HG03095 (cell line): ENCODE measurements at regions not wholly inside any gene's neighbourhood (a gene's known extent, or its start where the extent isn't known, plus 50 kb on each side); places are given as distances from the start of the nearest gene placed in this dataset.
"Not testable (repeated sequence)": the region's sequence is repeated elsewhere in the genome, so short reads cannot be mapped to it uniquely, and the experiment has no call there.

Experiments
- ATAC-seq: cut with Tn5 transposase; IDR thresholded peaks from one replicate; pipeline ENCODE4 v1.9.1; 2021; ENCODE audit warnings: moderate library complexity; ENCODE audit not compliant: unreplicated experiment

DNA sequence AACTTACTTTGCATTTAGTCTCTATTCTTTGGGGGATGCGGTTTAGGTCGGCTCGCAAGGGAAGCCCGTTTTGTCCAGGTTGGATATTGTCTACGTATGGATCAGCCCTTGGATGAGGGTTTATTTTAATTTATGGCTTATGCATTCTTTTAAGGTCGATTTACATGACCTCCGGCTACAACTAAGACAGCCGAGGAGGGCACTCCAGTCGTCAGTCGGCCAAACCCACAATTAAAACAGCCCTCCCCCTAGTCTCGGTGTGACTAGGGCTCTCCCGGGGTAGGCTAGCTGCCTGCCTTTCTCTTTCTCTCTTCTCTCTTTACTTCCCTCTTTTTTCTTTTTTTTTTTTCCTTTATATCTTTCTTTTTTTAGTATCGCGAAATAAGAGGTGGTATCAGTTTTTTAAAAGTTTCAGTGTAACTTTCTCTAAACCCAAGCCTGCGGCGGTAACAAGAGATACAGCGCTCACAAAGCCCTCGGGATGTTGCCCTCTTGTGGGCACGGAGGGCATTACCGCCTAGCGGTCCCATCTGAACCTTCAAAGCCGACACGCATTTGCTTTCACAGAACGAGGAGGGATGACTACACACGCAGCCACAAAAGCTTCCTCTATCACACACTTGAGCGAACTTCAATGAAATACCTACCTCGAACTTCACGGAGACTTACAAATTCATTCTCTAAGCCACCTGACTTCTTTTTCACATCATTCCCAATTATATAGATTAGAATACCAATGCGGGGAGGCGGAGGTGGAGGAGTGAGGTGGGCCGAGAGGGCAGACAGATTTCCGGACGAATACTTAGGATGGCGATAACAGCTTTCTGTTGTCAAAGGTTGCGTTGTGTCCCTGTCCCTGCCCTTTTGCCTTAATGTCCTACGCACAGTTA lies 132.3 kb upstream of the C11orf58 start:
- peak; percentile 85 for ATAC-seq

DNA sequence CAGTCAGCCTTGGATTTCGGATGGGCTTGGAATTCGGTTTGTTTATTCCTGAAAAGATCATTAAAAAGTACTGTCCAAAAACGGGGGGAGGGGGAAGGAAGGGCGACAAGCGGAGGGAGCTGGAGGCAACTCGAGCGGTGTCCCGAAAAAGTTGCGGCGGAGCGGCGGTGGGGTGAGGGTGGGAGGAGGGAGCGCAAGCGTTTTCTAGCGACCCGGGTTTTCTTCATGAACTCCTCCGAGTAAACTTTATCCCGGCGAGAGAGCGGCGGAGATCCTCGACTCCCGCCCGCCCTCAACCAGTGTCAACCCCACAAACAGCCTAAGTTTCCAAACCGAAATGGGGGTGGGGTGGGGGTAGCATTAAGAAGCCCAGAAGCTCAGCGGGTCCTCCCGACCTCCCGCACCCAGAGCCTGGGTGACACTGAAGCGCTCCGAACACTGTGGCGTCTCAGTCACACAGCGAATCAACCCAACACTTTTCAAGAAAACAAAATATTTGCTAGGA lies 133.0 kb upstream of the C11orf58 start:
- ATAC-seq: no peak

DNA sequence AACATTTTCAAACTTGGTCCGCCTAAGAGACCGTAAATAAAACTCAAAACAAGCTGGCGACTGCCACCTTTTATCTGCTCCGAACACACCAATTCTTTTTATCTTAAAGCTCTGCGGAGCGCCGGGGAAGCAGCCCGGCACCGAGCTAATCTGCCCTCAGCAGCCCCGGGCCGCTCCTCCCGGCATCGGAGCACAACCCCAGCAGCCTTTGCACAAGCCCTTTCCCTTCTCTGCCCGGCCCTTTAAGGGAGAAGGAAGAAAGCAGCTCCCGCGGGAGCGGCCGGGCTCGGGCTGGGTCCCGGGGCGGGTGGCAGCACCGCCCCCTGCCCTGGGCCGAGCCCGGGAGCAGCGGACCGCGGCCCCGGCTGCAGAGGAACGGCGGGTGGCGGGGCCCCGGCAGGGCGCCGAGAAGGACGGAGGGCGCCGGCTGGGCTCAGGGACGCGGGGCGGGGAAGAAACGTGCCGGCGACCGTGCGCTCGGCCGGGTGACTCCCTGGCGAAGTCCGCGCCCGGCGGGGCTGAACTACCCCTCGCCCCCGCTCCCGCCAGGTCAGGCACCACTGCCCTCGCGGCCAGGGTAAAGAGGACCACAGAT lies 133.6 kb upstream of the C11orf58 start:
- no peak for ATAC-seq

DNA sequence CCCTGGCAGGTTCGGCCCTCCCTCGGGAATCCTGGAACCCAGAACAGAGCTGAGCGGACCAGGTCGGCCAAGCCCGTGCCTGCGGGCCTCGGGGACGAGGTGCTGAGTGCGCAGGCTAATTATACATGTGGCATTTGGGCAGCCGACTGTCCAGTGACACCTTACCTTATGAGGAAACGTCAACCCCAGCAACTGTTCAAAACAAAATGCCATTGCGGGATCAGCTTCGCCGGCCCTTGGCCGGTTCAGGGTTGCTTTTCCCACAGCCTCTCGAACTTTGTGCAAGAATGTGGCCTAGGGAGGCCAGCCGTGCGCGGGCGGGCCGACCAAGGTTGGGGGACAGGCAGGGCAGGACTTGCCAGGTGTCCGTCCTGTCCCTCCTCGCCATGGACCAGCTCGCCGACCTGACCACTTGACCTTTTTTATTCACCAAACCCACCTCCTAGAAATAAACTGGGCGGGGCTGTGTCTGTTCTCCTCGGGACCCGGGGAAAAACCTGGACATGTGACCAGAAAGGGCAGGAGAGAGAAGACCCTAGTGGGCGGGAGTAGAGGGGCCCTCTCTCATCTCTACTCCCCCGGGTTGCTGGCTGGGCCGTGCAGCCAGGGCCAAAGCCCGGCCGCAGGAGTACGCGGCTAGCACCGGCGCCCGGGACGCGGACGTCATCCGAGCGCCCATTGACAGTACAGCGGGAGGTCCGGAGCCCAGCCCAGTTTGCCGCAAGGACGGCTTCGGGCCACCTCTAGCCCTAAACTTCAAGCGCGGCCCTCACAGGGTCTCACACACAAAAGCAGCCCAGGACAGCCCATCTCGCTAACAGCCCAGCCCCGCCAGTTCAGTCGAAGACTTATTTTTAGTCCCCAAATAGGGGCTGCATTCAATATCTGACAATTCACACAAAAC lies 134.3 kb upstream of the C11orf58 start:
- no peak for ATAC-seq

DNA sequence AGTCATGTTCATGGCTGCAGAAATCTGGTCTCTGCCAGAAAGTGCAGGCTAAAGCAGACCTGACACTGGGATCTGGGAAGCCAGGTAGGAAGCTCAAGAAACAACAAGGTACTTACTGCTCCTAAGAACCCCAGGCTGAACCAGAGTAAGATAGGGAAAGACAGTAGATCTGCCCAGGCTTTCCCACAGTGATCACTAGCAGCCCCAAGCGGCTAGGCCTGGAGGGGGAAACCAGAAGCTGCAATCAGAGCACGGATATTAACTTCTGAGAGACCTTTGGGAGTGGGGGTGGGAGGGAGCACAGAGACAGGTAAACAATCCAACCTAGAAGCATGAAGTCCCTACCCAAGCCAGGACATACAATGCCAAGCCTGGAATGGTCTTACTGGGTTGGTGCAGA lies 135.2 kb upstream of the C11orf58 start:
- no peak for ATAC-seq

DNA sequence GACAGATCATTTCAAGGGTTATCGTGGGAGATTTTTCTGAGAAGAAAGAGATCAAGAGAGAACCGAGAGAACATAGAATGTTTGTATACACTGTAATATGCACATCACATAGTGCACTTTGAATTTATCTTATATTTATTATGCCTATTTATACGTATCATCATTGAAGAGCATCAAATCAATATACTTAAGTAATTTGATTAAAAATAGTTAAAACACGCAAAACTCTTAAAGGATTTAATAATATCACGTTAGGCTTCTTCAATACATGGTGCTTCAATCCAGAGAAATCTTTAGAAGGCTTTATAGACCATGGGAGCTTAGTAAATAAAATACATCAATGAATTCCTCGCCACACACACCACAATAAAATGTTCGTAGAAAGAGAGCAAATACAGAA lies 139.5 kb upstream of the C11orf58 start:
- ATAC-seq: no peak

DNA sequence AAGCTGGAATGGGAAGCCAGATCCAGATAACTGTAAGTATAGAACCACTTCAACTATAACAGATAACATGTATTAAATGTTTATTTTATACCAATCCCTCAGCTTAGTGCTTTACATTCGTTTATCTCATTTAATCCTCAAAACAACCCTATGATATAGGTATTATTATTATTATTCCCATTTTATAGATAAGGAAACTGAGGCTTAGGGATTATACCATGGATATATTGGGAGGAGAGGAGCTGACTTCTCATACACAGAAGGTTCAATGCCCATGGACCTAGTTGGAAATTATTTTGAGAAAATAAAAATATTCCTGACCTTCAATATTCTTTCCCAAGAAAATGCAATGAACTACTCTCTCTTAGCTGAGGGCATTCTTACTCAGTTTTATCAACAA lies 140.4 kb upstream of the C11orf58 start:
- ATAC-seq: no peak

DNA sequence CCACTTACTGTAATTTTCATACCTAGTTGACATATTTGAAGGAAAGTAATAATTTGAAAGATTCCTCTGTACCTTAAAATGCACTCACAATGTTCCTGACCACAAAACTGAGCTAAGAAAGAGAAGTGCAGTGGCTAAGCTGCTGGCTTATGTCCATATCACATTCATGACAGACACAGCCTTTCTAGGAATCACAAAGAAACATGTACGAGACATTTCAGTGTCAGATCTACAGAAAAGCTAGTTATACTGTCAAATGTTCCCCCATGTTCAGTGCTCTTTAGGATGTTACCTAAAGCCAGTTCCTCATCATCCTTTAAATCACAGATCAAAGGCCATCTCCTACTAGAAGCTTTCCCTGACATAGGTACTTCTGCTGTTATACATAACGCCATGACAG lies 142.2 kb upstream of the C11orf58 start:
- no peak for ATAC-seq

DNA sequence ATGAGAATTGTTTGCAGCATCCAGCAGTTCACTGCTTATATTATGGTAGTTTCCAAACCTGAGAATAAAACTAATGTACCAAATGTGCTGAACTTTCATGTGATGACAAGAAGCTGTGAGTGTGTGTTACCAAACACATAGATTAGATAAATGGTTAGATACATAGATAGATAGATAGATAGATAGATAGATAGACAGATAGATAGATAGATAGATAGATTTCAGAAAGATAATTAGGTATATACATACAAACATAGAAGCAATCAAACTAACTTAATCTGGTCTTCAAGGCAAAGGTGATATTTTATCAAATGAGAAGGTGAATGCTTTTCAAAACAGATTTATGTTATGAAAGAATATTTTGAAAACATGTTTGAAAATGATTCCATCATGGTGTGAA lies 147.3 kb upstream of the C11orf58 start:
- ATAC-seq: no peak

DNA sequence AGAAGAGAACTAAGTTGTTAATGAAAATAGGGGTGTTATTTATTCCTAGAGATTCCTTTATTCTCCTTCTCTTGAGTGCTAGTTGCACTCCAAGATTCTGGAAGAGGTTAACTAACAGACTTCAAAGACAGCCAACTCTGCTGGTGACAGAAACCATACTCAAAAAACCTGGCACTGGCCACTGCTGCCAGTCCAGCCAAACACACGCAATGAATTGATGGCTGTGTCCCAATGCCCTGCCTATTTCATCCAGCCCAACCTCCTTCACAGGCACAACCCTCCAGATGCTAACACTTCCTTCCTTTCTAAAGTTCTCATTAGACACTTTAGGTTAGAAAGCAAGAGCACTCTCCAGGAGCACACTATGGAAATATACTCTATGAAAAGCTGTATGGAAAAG lies 150.8 kb upstream of the C11orf58 start:
- ATAC-seq: no peak

DNA sequence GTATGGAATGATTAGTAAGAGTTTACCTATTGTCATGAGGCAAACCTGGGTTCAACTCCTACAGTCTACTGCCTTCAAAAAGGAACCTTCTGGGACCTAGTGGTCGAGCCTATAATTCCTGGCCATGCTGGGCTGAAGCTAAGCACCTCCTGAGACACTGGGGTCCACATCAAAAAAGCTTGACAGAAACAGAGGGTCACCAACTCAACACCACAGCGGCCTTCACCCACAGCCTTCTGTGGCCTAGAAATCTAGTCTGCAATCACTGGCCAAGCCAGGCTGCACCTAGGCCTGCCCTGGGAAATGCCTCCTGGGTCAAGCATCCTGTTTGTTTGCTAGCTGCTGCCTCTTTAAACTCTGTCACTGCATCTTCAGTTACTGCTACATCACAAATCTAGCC lies 153.9 kb upstream of the C11orf58 start:
- no peak for ATAC-seq

DNA sequence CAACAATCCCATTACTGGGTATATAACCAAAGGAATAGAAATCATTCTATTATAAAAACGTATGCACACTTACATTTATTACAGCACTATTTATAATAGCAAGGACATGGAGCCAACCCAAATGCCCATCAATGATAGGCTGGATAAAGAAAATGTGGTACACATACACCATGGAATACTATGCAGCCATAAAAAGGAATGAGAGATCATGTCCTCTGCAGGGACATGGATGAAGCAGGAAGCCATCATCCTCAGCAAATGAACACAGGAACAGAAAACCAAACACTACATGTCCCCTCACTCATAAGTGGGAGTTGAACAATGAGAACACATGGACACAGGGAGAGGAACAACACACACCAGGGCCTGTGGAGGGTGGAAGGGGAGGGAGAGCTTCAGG lies 157.4 kb upstream of the C11orf58 start:
- not testable (repeated sequence) for ATAC-seq

DNA sequence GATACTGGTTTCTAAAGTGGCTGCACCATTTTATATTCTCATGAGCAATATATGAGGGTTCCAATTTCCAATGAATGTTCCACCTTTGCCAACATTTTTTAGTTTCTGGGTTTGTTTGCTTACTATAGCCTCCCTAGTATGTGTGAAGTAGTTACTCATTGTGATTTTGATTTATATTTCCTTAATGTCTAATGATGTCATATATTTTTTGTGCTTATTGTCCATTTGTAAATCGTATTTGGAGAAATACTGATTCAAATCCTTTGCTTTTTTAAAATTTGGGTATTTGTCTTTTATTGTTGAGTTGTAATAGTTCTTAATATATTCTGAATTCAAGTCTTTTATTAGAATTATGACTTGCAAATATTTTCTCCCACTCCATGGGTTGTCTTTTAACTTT lies 161.0 kb upstream of the C11orf58 start:
- no peak for ATAC-seq

DNA sequence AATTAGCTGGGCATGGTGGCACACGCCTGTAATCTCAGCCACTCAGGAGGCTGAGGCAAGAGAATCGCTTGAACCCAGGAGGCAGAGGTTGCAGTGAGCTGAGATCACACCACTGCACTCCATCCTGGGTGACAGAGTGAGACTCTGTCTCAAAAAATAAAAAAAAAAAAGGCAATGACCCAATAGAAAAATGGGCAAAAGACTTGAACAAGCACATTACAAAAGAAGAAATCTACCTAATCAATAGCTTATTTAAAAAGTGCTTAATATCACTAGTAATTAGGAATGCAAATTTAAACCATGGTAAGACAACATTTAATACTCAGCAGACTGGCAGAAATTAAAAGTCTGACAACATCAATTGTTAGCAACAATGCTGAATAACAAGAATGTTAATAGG lies 163.6 kb upstream of the C11orf58 start:
- not testable (repeated sequence) for ATAC-seq

DNA sequence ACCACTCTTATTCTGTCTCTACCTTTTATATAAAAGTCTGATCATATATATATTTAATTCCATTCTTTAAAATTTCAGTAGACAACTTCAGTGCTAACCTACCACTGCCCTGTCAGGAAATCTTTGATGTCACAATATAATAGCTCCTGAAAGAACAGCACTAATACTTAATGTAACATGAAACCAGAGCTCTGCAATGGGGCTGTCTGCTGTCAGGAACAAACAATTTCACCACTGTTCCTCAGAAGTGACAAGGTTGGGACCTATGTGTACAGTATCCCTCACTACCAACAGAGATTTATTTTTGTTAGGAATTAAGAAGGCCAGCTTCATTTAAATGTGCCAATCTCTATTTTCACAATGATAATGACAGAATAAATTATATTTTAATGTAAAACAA lies 165.5 kb upstream of the C11orf58 start:
- no peak for ATAC-seq

DNA sequence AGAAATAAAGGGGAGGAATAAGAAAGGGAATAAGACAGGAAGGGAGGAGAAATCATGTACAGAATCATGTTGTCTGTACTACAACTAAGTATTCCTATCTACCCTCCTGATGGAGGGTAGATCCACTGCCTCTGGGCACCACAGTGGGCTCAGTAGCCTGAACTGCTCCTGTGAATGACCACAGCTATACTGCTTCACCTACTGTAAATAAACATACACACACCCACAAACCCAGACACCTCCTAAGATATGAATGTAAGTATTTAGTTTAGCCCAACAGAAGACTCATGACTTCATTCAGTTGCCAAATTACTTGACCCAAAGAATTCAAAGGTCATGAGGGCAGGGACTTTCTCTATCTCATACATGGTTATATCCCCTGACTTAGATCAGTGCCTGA lies 177.3 kb upstream of the C11orf58 start:
- no peak for ATAC-seq

DNA sequence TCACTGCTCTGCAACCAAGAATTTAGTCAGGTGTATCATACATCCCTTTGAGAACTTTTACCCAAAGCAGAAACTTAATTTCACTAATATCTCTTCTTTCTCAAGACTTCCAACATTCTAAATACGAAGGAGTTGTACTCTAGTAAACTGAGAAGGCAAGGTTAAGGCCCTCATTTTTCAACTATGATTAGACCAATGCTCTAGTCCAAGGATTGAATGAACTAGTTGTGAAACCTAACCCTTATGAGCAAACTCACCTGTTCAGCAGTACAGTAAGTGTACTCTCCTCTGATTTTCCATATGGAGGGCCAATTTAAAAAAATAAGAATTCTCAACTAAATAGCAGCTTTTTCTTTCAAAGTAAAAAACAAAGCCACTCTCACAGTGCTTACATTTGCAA lies 180.0 kb upstream of the C11orf58 start:
- no peak for ATAC-seq

DNA sequence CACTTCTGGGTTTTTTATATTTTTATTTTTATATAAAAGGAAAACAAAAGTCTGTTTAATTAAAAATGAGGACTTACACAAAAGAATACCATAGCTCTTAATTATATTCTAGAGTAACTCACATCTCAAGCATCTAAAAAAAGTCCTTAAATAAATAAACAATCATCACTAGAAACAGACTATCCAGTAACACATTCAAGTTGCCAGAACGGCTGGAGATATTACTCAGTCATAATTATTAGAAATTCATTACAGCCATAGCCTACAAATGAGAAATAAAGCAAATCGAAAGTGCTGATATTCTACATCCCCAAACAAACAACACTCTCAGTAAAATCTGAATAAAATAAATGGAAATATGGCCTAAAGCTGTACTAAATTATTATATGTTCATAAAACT lies 182.5 kb upstream of the C11orf58 start:
- ATAC-seq: no peak

DNA sequence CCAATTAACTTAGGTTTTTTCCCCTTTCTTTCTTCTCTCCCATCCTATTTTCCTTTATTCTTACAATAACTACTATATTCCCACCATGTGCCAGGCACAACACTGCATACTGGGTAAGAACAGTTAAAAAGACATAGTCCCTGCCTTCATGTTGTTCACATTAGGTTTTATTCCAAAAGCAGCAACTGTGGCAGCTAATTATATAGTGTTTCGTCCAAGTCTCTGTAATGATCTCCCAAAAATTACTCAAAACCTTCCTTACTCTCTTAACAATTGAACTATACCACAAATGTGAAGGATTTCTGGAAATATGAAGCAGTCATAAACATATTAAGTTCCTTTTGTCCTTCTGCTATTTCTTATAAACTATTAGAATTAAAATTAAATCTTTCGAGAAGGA lies 184.1 kb upstream of the C11orf58 start:
- ATAC-seq: no peak

DNA sequence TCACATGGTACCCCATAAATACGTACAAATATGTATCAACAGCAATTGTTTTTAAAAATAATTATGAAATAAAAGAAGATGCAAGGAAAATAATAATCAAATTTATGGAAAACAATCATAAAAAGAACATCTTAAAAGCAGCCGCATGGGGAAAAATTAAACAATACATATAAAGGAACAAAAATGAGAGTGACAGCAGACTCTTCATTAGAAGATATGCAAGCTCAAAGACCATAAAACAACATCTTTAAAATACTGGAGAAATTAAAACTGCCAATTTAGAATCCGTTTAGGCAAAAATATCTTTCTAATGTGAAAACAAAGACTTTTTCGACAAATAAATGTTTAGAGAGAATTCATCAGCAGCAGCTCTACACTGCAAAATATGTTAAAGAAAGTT lies 190.6 kb upstream of the C11orf58 start:
- ATAC-seq: no peak

DNA sequence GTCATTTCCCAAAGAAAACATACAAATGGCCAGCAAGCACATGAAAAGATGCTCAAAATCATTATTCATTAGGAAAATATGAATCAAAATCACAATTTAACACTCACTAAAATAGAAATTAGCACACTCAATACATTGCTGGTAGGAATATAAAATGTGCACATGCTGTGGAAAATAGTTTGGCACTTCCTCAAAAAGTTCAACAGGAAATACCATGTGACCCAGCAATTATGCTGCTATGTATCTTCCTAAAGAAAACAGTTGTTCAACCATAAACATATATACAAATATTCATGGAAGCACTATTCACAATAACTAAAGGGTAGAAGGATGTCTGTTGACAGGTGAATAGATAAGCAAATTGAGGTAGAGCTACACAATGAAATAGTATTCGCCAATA lies 187.3 kb upstream of the SOX6 start:
- ATAC-seq: no peak
